Subcutaneous abdominal adipose tissue (tissue), 5 donors: ENCODE measurements at regions not wholly inside any gene's neighbourhood (a gene's known extent, or its start where the extent isn't known, plus 50 kb on each side); places are given as distances from the start of the nearest gene placed in this dataset.

ENCODE experiments used
- H3K27ac ChIP-seq: one replicate; pipeline ENCODE4 v1.7.0; 2013; ENCODE audit warnings: low read depth, mild to moderate bottlenecking, inconsistent platforms, low read length, moderate library complexity
- H3K27me3 ChIP-seq, 5 donors: one replicate each; pipeline ENCODE4 v1.7.0; 2013; ENCODE audit warnings: low read length in 5 of 5, inconsistent platforms in 1 of 5; ENCODE audit not compliant: control insufficient read depth in 5 of 5, insufficient read depth in 4 of 5
- H3K36me3 ChIP-seq, 5 donors: one replicate each; pipeline ENCODE4 v1.7.0; 2013; ENCODE audit warnings: low read length in 5 of 5; ENCODE audit not compliant: control insufficient read depth in 5 of 5, insufficient read depth in 5 of 5
- H3K4me1 ChIP-seq, 5 donors: one replicate each; pipeline ENCODE4 v1.7.0; 2013; ENCODE audit warnings: low read length in 5 of 5, mild to moderate bottlenecking in 3 of 5, moderate library complexity in 1 of 5; ENCODE audit not compliant: control insufficient read depth in 5 of 5, insufficient read depth in 5 of 5
- H3K4me3 ChIP-seq, 5 donors: one replicate each; pipeline ENCODE4 v1.7.0; 2013; ENCODE audit warnings: low read length in 5 of 5, low read depth in 1 of 5
- H3K9ac ChIP-seq, 5 donors: one replicate each; pipeline ENCODE4 v1.7.0; 2013; ENCODE audit warnings: low read length in 5 of 5, mild to moderate bottlenecking in 4 of 5, moderate library complexity in 3 of 5
- H3K9me3 ChIP-seq, 5 donors: one replicate each; pipeline ENCODE4 v1.7.0; 2013; ENCODE audit warnings: low read length in 5 of 5; ENCODE audit not compliant: control insufficient read depth in 5 of 5
- donor health status: healthy.
- donor health status: healthy.
- donor health status: healthy.
- donor health status: healthy.
- donor health status: healthy.

- H3K9ac ChIP-seq: no peak overlapping the region
- H3K4me1 ChIP-seq: no peaks in the 10 kb centered on the region
- H3K36me3 ChIP-seq: no peaks in the 10 kb centered on the region
- H3K4me3 ChIP-seq: no peak overlapping the region
- no peaks in the 10 kb centered on the region for H3K27me3 ChIP-seq
- peaks cover 0 to 9% (median 3%) of the 10 kb centered on the region in 5 donors for H3K9me3 ChIP-seq
- no peak overlapping the region for H3K27ac ChIP-seq
Measured at GRCh38 chr12:85683051-85683450, 153.2 kb downstream of the RASSF9 start.

DNA sequence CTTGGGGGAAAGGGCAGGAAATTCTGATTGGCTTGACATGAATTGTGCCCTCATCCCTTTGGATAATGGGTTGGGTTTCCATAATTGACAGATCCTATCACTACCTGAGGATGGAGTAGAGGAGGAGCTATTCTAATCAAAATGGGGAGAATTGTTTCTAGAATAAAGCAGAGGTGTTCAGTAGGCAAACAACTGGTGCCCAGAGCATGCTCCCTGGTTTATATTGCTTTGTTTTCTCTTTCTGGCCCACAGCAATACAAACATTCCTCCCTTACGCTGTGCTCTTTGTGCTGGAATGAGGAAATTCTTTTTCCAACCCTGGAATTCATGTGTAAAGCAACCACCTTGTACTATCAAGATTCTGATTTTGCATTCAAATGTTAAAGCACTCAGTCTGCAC, 147.4 kb downstream of the RASSF9 start:
- Histone ChIP-seq H3K4me3 (no peak overlapping the region), H3K9me3 (no peaks in the 10 kb centered on the region), H3K9ac (no peak overlapping the region), H3K36me3 (no peaks in the 10 kb centered on the region), H3K4me1 (peaks cover 0 to 6% (median 0%) of the 10 kb centered on the region in 5 donors), H3K27me3 (no peaks in the 10 kb centered on the region), H3K27ac (no peak overlapping the region)

GRCh38 chr12:85690146-85690545, 146.1 kb downstream of the RASSF9 start:
- Histone ChIP-seq H3K36me3 (no peaks in the 10 kb centered on the region), H3K9ac (no peak overlapping the region), H3K27me3 (no peaks in the 10 kb centered on the region), H3K4me1 (peaks cover 0 to 6% (median 0%) of the 10 kb centered on the region in 5 donors), H3K9me3 (no peaks in the 10 kb centered on the region), H3K27ac (no peak overlapping the region), H3K4me3 (no peak overlapping the region)

DNA sequence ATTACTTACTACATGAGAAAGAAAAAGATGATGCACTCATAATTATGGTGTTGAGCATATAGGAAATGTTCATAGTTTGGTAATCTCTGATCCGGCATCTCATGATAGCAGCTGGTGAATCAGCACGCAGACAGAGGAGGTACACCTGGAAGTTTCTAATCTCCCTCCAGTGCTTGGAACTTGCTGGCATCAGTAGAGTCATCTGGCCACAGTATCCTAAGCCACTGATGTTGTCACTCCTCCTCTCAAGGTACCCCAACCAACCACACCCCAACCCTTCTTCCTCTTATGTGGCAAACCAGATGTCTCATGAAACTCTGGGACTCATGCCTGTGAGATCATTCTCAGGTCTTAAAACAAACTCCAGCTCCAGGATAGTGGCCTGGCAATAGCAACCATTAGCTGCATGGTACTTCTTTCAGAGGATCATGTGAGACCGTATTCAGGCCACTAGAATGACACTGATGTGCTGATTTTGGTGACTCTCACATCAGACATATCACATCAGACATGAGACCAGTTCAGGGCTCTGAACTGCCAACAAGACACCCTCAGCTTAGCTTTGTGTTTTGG, 143.0 kb downstream of the RASSF9 start:
- H3K36me3 ChIP-seq: no peaks in the 10 kb centered on the region
- H3K4me3 ChIP-seq: no peak overlapping the region
- H3K27me3 ChIP-seq: no peaks in the 10 kb centered on the region
- H3K9me3 ChIP-seq: no peaks in the 10 kb centered on the region
- no peak overlapping the region for H3K27ac ChIP-seq
- peaks cover 0 to 12% (median 5%) of the 10 kb centered on the region in 5 donors for H3K4me1 ChIP-seq
- no peak overlapping the region for H3K9ac ChIP-seq

DNA sequence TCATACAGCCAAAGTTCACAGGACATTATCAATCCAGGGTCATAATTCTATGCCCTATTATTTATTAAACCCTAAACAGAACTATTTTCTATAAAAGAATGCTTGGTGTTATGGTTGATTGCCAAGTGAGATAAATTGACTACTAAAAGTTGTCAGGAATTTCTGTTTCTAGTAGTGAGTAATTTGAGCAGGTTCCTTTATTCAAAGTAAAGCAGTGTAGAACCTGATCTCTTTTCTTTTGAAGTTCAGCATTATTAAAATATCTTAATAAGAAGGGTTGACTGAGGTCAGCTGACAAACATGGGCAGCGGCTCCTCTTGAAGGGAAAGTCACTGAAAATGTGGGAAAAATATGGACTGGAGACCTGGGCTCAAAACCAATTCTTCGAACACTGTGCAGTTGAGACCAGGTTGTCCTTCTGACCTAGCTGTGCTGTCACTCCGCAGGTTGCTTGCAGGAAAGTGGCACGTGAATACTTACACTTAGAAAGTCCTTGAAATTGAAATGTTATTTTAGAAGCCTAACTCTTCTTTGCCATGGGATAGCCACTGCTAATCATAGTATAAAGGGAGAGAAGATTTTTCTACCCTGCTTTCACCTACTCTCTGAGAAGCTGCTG, 141.0 kb downstream of the RASSF9 start:
- H3K36me3 ChIP-seq: no peaks in the 10 kb centered on the region
- H3K27me3 ChIP-seq: no peaks in the 10 kb centered on the region
- peaks cover 0 to 6% (median 5%) of the 10 kb centered on the region in 5 donors for H3K4me1 ChIP-seq
- peak overlapping the region in 1 of 5 donors; percentile 2 for H3K9ac ChIP-seq
- H3K4me3 ChIP-seq: no peak overlapping the region
- no peaks in the 10 kb centered on the region for H3K9me3 ChIP-seq
- H3K27ac ChIP-seq: no peak overlapping the region

GRCh38 chr12:85697003-85697402, 139.2 kb downstream of the RASSF9 start:
- Histone ChIP-seq H3K36me3 (no peaks in the 10 kb centered on the region), H3K9ac (no peak overlapping the region), H3K9me3 (no peaks in the 10 kb centered on the region), H3K27ac (no peak overlapping the region), H3K4me3 (no peak overlapping the region), H3K27me3 (no peaks in the 10 kb centered on the region), H3K4me1 (peaks cover 0 to 6% (median 5%) of the 10 kb centered on the region in 5 donors)

- no peak overlapping the region for H3K27ac ChIP-seq
- no peaks in the 10 kb centered on the region for H3K27me3 ChIP-seq
- no peak overlapping the region for H3K9ac ChIP-seq
- H3K36me3 ChIP-seq: no peaks in the 10 kb centered on the region
- no peaks in the 10 kb centered on the region for H3K9me3 ChIP-seq
- H3K4me3 ChIP-seq: no peak overlapping the region
- H3K4me1 ChIP-seq: peaks cover 0 to 6% (median 5%) of the 10 kb centered on the region in 5 donors
Measured at GRCh38 chr12:85698937-85699336, 137.3 kb downstream of the RASSF9 start.

DNA sequence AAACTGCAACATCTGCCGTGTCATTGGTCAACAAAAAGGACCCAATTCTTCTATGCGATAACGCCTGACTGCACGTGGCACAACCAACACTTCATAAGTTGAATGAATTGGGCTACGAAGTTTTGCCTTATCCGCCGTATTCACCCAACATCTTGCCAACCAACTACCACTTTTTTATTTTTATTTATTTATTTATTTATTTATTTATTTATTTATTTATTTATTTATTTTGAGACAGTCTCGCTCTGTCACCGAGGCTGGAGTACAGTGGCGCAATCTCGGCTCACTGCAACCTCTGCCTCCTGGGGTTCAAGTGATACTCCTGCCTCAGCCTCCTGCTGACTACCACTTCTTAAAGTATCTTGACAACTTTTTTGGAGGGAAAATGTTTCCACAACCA, 127.4 kb downstream of the RASSF9 start:
- no peak overlapping the region for H3K9ac ChIP-seq

GRCh38 chr12:85711735-85712390, 124.3 kb downstream of the RASSF9 start:
- Histone ChIP-seq H3K4me3 (no peak overlapping the region), H3K36me3 (no peaks in the 10 kb centered on the region), H3K4me1 (peaks cover 0 to 26% (median 22%) of the 10 kb centered on the region in 5 donors), H3K9me3 (peaks cover 0 to 3% (median 0%) of the 10 kb centered on the region in 5 donors), H3K9ac (no peak overlapping the region), H3K27me3 (no peaks in the 10 kb centered on the region), H3K27ac (peak overlapping the region; percentile 55)

More for the DNA sequence above, 127.4 kb downstream of the RASSF9 start:
- Histone ChIP-seq H3K36me3 (no peaks in the 10 kb centered on the region), H3K4me3 (no peak overlapping the region), H3K9me3 (no peaks in the 10 kb centered on the region), H3K27me3 (no peaks in the 10 kb centered on the region), H3K4me1 (peaks cover 0 to 26% (median 20%) of the 10 kb centered on the region in 5 donors), H3K27ac (no peak overlapping the region)

GRCh38 chr12:85713373-85713772, 122.8 kb downstream of the RASSF9 start:
- Histone ChIP-seq H3K4me1 (peaks cover 0 to 26% (median 22%) of the 10 kb centered on the region in 5 donors), H3K9me3 (peaks cover 0 to 12% (median 3%) of the 10 kb centered on the region in 5 donors), H3K9ac (no peak overlapping the region), H3K36me3 (no peaks in the 10 kb centered on the region), H3K27me3 (no peaks in the 10 kb centered on the region), H3K27ac (peak overlapping the region; percentile 45), H3K4me3 (no peak overlapping the region)
